Glutamatergic neuron (in vitro differentiated cells): ENCODE measurements at regions not wholly inside any gene's neighbourhood (a gene's known extent, or its start where the extent isn't known, plus 50 kb on each side); places are given as distances from the start of the nearest gene placed in this dataset.

Source experiments
- DNase-seq: peaks from one replicate; pipeline ENCODE4 v3.0.0; 2022
- H3K27ac Mint-ChIP-seq: one replicate; pipeline ENCODE4 v1.8.0; 2020; ENCODE audit warnings: mild to moderate bottlenecking, mixed read lengths, inconsistent platforms; ENCODE audit not compliant: unreplicated experiment
- H3K27me3 Mint-ChIP-seq: one replicate; pipeline ENCODE4 v1.8.0; 2020; ENCODE audit warnings: mild to moderate bottlenecking, moderate library complexity, mixed read lengths, inconsistent platforms; ENCODE audit not compliant: unreplicated experiment
- H3K36me3 Mint-ChIP-seq: one replicate; pipeline ENCODE4 v1.8.0; 2020; ENCODE audit warnings: mild to moderate bottlenecking, mixed read lengths, inconsistent platforms; ENCODE audit not compliant: unreplicated experiment
- H3K4me1 Mint-ChIP-seq: one replicate; pipeline ENCODE4 v1.8.0; 2020; ENCODE audit warnings: mild to moderate bottlenecking, low read depth, mixed read lengths, inconsistent platforms; ENCODE audit not compliant: unreplicated experiment
- H3K4me3 Mint-ChIP-seq: one replicate; pipeline ENCODE4 v1.8.0; 2020; ENCODE audit warnings: mild to moderate bottlenecking, mixed read lengths, inconsistent platforms; ENCODE audit not compliant: unreplicated experiment
- H3K9me3 Mint-ChIP-seq: one replicate; pipeline ENCODE4 v1.8.0; 2020; ENCODE audit warnings: mild to moderate bottlenecking, moderate library complexity, mixed read lengths, inconsistent platforms; ENCODE audit not compliant: unreplicated experiment
- CTCF ChIP-seq: fragments of 200-600 bp; sonication (generic); IDR thresholded peaks from one replicate; pipeline ENCODE4 v1.5.0; 2021; ENCODE audit not compliant: partially characterized antibody, unreplicated experiment

- no peaks in the 10 kb centered on the region for H3K4me1 Mint-ChIP-seq
- no peak for TF ChIP-seq CTCF
- no peak for DNase-seq
- H3K9me3 Mint-ChIP-seq: no peaks in the 10 kb centered on the region
- H3K27me3 Mint-ChIP-seq: peaks cover 4% of the 10 kb centered on the region
- no peaks in the 10 kb centered on the region for H3K36me3 Mint-ChIP-seq
- no peak overlapping the region for H3K27ac Mint-ChIP-seq
- no peak overlapping the region for H3K4me3 Mint-ChIP-seq
Measured at GRCh38 chr3:164927728-164928127, 150.6 kb downstream of the SI start.

GRCh38 chr3:164918905-164919304 lies 159.4 kb downstream of the SI start:
- Mint-ChIP-seq H3K27ac (no peak overlapping the region), H3K4me1 (no peaks in the 10 kb centered on the region), H3K4me3 (no peak overlapping the region)

GRCh38 chr3:164912916-164913315 lies 165.4 kb downstream of the SI start:
- Mint-ChIP-seq H3K27me3 (no peaks in the 10 kb centered on the region), H3K4me3 (no peak overlapping the region), H3K36me3 (peaks cover 7% of the 10 kb centered on the region), H3K27ac (no peak overlapping the region), H3K4me1 (no peaks in the 10 kb centered on the region), H3K9me3 (peaks cover 9% of the 10 kb centered on the region)
- no peak for TF ChIP-seq CTCF
- DNase-seq: no peak

More at GRCh38 chr3:164918905-164919304, 159.4 kb downstream of the SI start:
- Mint-ChIP-seq H3K9me3 (no peaks in the 10 kb centered on the region), H3K36me3 (no peaks in the 10 kb centered on the region), H3K27me3 (peaks cover 2% of the 10 kb centered on the region)
- no peak for TF ChIP-seq CTCF
- no peak for DNase-seq

- no peak for TF ChIP-seq CTCF
- Mint-ChIP-seq H3K9me3 (no peaks in the 10 kb centered on the region), H3K27me3 (no peaks in the 10 kb centered on the region), H3K27ac (no peak overlapping the region), H3K36me3 (no peaks in the 10 kb centered on the region), H3K4me3 (no peak overlapping the region), H3K4me1 (no peaks in the 10 kb centered on the region)
- no peak for DNase-seq
Measured at GRCh38 chr3:164903820-164904451, 174.4 kb downstream of the SI start.

GRCh38 chr3:164897342-164897741 lies 181.0 kb downstream of the SI start:
- Mint-ChIP-seq H3K27ac (no peak overlapping the region), H3K4me1 (no peaks in the 10 kb centered on the region), H3K4me3 (no peak overlapping the region), H3K9me3 (no peaks in the 10 kb centered on the region), H3K27me3 (no peaks in the 10 kb centered on the region), H3K36me3 (no peaks in the 10 kb centered on the region)
- no peak for DNase-seq
- TF ChIP-seq CTCF: no peak
